GM13976 (cell line): ENCODE measurements at regions not wholly inside any gene's neighbourhood (a gene's known extent, or its start where the extent isn't known, plus 50 kb on each side); places are given as distances from the start of the nearest gene placed in this dataset.

Experiments used
- DNase-seq: peaks from one replicate; pipeline ENCODE4 v3.0.0; 2012; ENCODE audit warnings: low spot score
- CTCF ChIP-seq: IDR thresholded peaks from 2 replicates; pipeline ENCODE4 v1.5.1; 2012; ENCODE audit warnings: borderline replicate concordance, mild to moderate bottlenecking; ENCODE audit not compliant: insufficient read depth; ENCODE audit errors: extremely low read depth, missing control alignments, control extremely low read depth
- in situ Hi-C: fragments of 300-500 bp; cut with MboI; formaldehyde crosslinking; loops from one replicate; pipeline ENCODE4 v1.12.0; 2022; ENCODE audit warnings: low sequenced_read_pairs, mixed read lengths, inconsistent platforms; ENCODE audit not compliant: unreplicated experiment

GRCh38 chr9:88221105-88221504 is 82.8 kb upstream of the SPATA31C2 start:
- TF ChIP-seq CTCF: no peak
- in situ Hi-C loops: no loop called here
- DNase-seq: no peak

GRCh38 chr9:88220652-88221051 is 82.4 kb upstream of the SPATA31C2 start:
- no peak for DNase-seq
- TF ChIP-seq CTCF: no peak
- in situ Hi-C loops: no loop called here

GRCh38 chr9:88219601-88220000 is 81.3 kb upstream of the SPATA31C2 start:
- TF ChIP-seq CTCF: no peak

GRCh38 chr9:88218726-88219125 is 80.5 kb upstream of the SPATA31C2 start:
- in situ Hi-C loops: no loop called here
- no peak for TF ChIP-seq CTCF
- no peak for DNase-seq

More at GRCh38 chr9:88219601-88220000, 81.3 kb upstream of the SPATA31C2 start:
- in situ Hi-C loops: no loop called here
- DNase-seq: no peak

GRCh38 chr9:88216126-88216995 is 78.1 kb upstream of the SPATA31C2 start:
- no peak for DNase-seq
- in situ Hi-C loops: no loop called here
- no peak for TF ChIP-seq CTCF

- in situ Hi-C loops: no loop called here
- DNase-seq: no peak
Measured at GRCh38 chr9:88215196-88216125, 77.2 kb upstream of the SPATA31C2 start.

More at GRCh38 chr9:88215196-88216125, 77.2 kb upstream of the SPATA31C2 start:
- no peak for TF ChIP-seq CTCF
